IMR-90 (cell line): ENCODE measurements at regions not wholly inside any gene's neighbourhood (a gene's known extent, or its start where the extent isn't known, plus 50 kb on each side); places are given as distances from the start of the nearest gene placed in this dataset.

Experiments
- ATAC-seq: fragments of 200-7000 bp; cut with Tn5 transposase; 2 replicates; pipeline ENCODE4 v1.9.1; 2020; ENCODE audit warnings: low read depth, mild to moderate bottlenecking, moderate library complexity
- BruUV-seq: library from RNA; stranded (reverse); fragments of 400-500 nt; replicated peaks from 2 replicates; lab custom pipeline; 2021; lab: Mats Ljungman, UMichigan
- CTCF ChIA-PET: fragments of 300-600 bp; formaldehyde crosslinking; extraction: SDS; loops from one replicate; lab custom pipeline; 2021; ENCODE audit warnings: antibody characterized with exemption; lab: Yijun Ruan, JAX
- POLR2A ChIA-PET: fragments of 300-600 bp; sonication (Branson Sonifier 250); formaldehyde crosslinking; loops from one replicate; lab custom pipeline; 2022; ENCODE audit warnings: antibody characterized with exemption; ENCODE audit not compliant: unreplicated experiment; lab: Charles Lee
- DNase-seq: peaks from one replicate; pipeline ENCODE4 v3.0.0; 2013
- H2AFZ ChIP-seq: replicated peaks from 2 replicates; pipeline ENCODE3; 2013; ENCODE audit warnings: low read length, mild to moderate bottlenecking; ENCODE audit not compliant: poor library complexity
- H2AK5ac ChIP-seq: 2 replicates; pipeline ENCODE4 v1.6.1; 2013; ENCODE audit warnings: low read depth, low read length, inconsistent platforms
- H2AK9ac ChIP-seq: replicated peaks from 2 replicates; pipeline ENCODE3; 2013; ENCODE audit warnings: mild to moderate bottlenecking, low read depth, low read length, moderate library complexity; ENCODE audit not compliant: poor library complexity
- H2BK120ac ChIP-seq: 2 replicates; pipeline ENCODE4 v1.6.1; 2013; ENCODE audit warnings: low read depth, low read length, inconsistent platforms
- H2BK15ac ChIP-seq: 3 replicates; pipeline ENCODE4 v1.6.1; 2013; ENCODE audit warnings: low read depth, low read length, inconsistent platforms
- H2BK20ac ChIP-seq: 2 replicates; pipeline ENCODE4 v1.6.1; 2013; ENCODE audit warnings: low read depth, mild to moderate bottlenecking, inconsistent platforms, low read length, moderate library complexity
- H2BK5ac ChIP-seq: 2 replicates; pipeline ENCODE4 v1.6.1; 2013; ENCODE audit warnings: mild to moderate bottlenecking, low read depth, low read length, inconsistent platforms; ENCODE audit not compliant: poor library complexity, severe bottlenecking
- H3K14ac ChIP-seq: replicated peaks from 2 replicates; pipeline ENCODE4 v1.6.1; 2013; ENCODE audit warnings: low read depth, low read length, inconsistent platforms
- H3K18ac ChIP-seq: 2 replicates; pipeline ENCODE4 v1.6.1; 2013; ENCODE audit warnings: low read depth, low read length, control low read depth
- H3K23ac ChIP-seq: 2 replicates; pipeline ENCODE4 v1.6.1; 2013; ENCODE audit warnings: low read depth, low read length, inconsistent platforms
- H3K27ac ChIP-seq: 2 replicates; pipeline ENCODE4 v1.5.1; 2013; ENCODE audit warnings: mild to moderate bottlenecking, control low read depth, low read length; ENCODE audit not compliant: insufficient read depth
- H3K27me3 ChIP-seq: 2 replicates; pipeline ENCODE4 v1.6.1; 2013; ENCODE audit warnings: low read length; ENCODE audit not compliant: control insufficient read depth, insufficient read depth
- H3K36me3 ChIP-seq: 2 replicates; pipeline ENCODE4 v1.6.1; 2013; ENCODE audit warnings: low read length, mixed read lengths; ENCODE audit not compliant: control insufficient read depth, insufficient read depth
- H3K4ac ChIP-seq: 2 replicates; pipeline ENCODE4 v1.6.1; 2013; ENCODE audit warnings: low read depth, low read length, inconsistent platforms
- H3K4me1 ChIP-seq: 2 replicates; pipeline ENCODE4 v1.6.1; 2013; ENCODE audit warnings: low read length, mixed read lengths; ENCODE audit not compliant: control insufficient read depth, insufficient read depth
- H3K4me2 ChIP-seq: 2 replicates; pipeline ENCODE4 v1.6.1; 2013; ENCODE audit warnings: low read depth, mild to moderate bottlenecking, control low read depth, low read length, moderate library complexity
- H3K4me3 ChIP-seq: 2 replicates; pipeline ENCODE4 v1.5.1; 2013; ENCODE audit warnings: low read depth, mild to moderate bottlenecking, control low read depth, low read length, moderate library complexity; ENCODE audit not compliant: insufficient read depth
- H3K56ac ChIP-seq: 2 replicates; pipeline ENCODE4 v1.6.1; 2013; ENCODE audit warnings: low read length, inconsistent platforms; ENCODE audit not compliant: insufficient read depth; ENCODE audit errors: extremely low read depth
- H3K79me1 ChIP-seq, 2 experiments: 2 replicates each; pipeline ENCODE4 v1.6.1; 2013; ENCODE audit warnings: low read length in 2 of 2, inconsistent platforms in 1 of 2, low read depth in 1 of 2
- H3K9ac ChIP-seq: 2 replicates; pipeline ENCODE4 v1.6.1; 2013; ENCODE audit warnings: low read depth, low read length, control low read depth
- H3K9me1 ChIP-seq: 2 replicates; pipeline ENCODE4 v1.6.1; 2013; ENCODE audit warnings: low read length, inconsistent platforms; ENCODE audit not compliant: insufficient read depth
- H3K9me3 ChIP-seq: 2 replicates; pipeline ENCODE4 v1.6.1; 2013; ENCODE audit warnings: low read length; ENCODE audit not compliant: control insufficient read depth, insufficient read depth
- H4K20me1 ChIP-seq: 2 replicates; pipeline ENCODE4 v1.6.1; 2013; ENCODE audit warnings: low read length, inconsistent platforms; ENCODE audit not compliant: insufficient read depth
- H4K5ac ChIP-seq: 2 replicates; pipeline ENCODE4 v1.6.1; 2013; ENCODE audit warnings: mild to moderate bottlenecking, low read depth, low read length, control low read depth
- H4K8ac ChIP-seq, 2 experiments: 2 replicates each; pipeline ENCODE4 v1.6.1; 2013; ENCODE audit warnings: low read depth in 2 of 2, low read length in 2 of 2, control low read depth in 1 of 2, inconsistent platforms in 1 of 2
- H4K91ac ChIP-seq: 2 replicates; pipeline ENCODE4 v1.6.1; 2013; ENCODE audit warnings: low read depth, low read length, inconsistent platforms; ENCODE audit not compliant: insufficient read depth
- MXI1 ChIP-seq: IDR thresholded peaks from 2 replicates; pipeline ENCODE4 v1.6.1; 2012; ENCODE audit warnings: low read depth, mild to moderate bottlenecking, low read length, moderate library complexity, borderline replicate concordance
- WGBS, 2 experiments: methylation state at CpG; one replicate each; pipeline versions ENCODE4 v1.1.5 to v1.1.7; 2013; ENCODE audit warnings: missing lambda C conversion rate in 2 of 2; ENCODE audit not compliant: insufficient read length in 1 of 2; ENCODE audit errors: extremely low coverage in 2 of 2; 5-methylcytosine and 5-hydroxymethylcytosine counted together
- dilution Hi-C: fragments of 300-500 bp; cut with HindIII; formaldehyde crosslinking; loops from one replicate; pipeline ENCODE4 v1.14.3; 2018; ENCODE audit warnings: low sequenced_read_pairs; ENCODE audit not compliant: unreplicated experiment
- in situ Hi-C: fragments of 300-500 bp; cut with MboI; formaldehyde crosslinking; loops from 3 replicates; pipeline ENCODE4 v1.14.3; 2019; ENCODE audit warnings: low sequenced_read_pairs, inconsistent platforms, mixed read lengths
- intact Hi-C: fragments of 100-400 bp; cut with micrococcal nuclease; formaldehyde crosslinking; loops from 2 replicates; pipeline ENCODE4 v1.10.0; 2022

GRCh38 chr3:83863380-83863779 lies 1095.4 kb upstream of the CADM2 start:
- Histone ChIP-seq H4K20me1 (no peaks in the 10 kb centered on the region), H3K4me1 (no peaks in the 10 kb centered on the region), H3K27me3 (no peaks in the 10 kb centered on the region), H3K4me2 (no peak overlapping the region), H2BK5ac (no peak overlapping the region), H3K79me1 (no peaks in the 10 kb centered on the region), H3K27ac (no peak overlapping the region), H3K9me1 (no peaks in the 10 kb centered on the region), H2BK15ac (no peak overlapping the region), H3K4me3 (no peak overlapping the region), H3K14ac (no peak overlapping the region), H4K5ac (no peak overlapping the region), H3K18ac (no peak overlapping the region), H4K8ac (no peak overlapping the region), H2AFZ (no peak overlapping the region), H2AK9ac (no peak overlapping the region), H2BK20ac (no peak overlapping the region), H3K23ac (no peak overlapping the region), H3K9me3 (peaks cover 9% of the 10 kb centered on the region; the same call in 1 of the 2 replicates), H3K36me3 (no peaks in the 10 kb centered on the region), H2AK5ac (no peak overlapping the region), H3K56ac (no peak overlapping the region), H3K4ac (no peak overlapping the region), H4K91ac (no peak overlapping the region), H2BK120ac (no peak overlapping the region), H3K9ac (no peak overlapping the region)
- no peak for TF ChIP-seq MXI1
- in situ Hi-C loops: no loop called here
- no peak for DNase-seq
- ATAC-seq: no peak
- dilution Hi-C loops: no loop called here
- no CpG with 5 or more reads among the region's 2 CpGs for WGBS, 2 experiments
- intact Hi-C loops: no loop called here
- BruUV-seq: no TSS peak
- POLR2A ChIA-PET: no interaction called here
- CTCF ChIA-PET: no interaction called here
